ENCODE measurements at regions not wholly inside any gene's neighbourhood (a gene's known extent, or its start where the extent isn't known, plus 50 kb on each side); places are given as distances from the start of the nearest gene placed in this dataset.

DNA sequence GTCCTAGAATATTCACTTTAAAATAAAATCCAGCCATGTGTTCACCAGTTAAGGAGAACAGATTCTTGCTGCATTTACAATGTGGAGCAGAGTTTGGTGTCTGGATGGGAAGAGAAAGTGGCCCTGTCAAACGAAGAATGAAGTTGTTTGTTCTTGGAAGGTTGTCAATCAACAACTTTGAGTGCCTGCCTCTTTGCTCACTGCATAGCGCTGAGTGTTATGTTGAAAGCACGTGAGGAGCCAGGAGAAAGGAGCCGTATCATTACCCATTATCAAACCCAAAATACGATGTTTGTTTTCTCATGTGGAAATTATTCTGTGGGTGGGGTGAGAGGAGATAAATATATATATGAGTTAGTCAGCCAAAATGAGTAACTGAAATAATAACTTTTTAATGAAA, 492.5 kb upstream of the POU3F3 start:
- Histone ChIP-seq H3K36me3 (ENCODE audit: control insufficient read depth in 2 of 2, insufficient read depth in 1 of 2, low read length in 2 of 2) (no peaks in the 10 kb centered on the region), H3K27ac (ENCODE audit: extremely low read depth, low read depth, low read length) (no peak overlapping the region), H3K4me3 (ENCODE audit: low read depth, low read length) (no peak overlapping the region), H3K9me3 (ENCODE audit: control insufficient read depth, insufficient read depth, low read depth, low read length) (no peaks in the 10 kb centered on the region), H3K4me1 (ENCODE audit: control insufficient read depth, insufficient read depth, low read length) (no peaks in the 10 kb centered on the region)
- TF ChIP-seq SCRT2 (tag by site-specific recombination; IDR thresholded peaks at IDR 0.05) (no peak), SP3 (tag by site-specific recombination; IDR thresholded peaks at IDR 0.05) (no peak), HOXA7 (CRISPR knock-in tag; IDR thresholded peaks at IDR 0.05; ENCODE audit: borderline replicate concordance) (no peak), ZEB2 (tag by site-specific recombination; IDR thresholded peaks at IDR 0.05) (no peak), ZNF174 (tag by site-specific recombination; IDR thresholded peaks at IDR 0.05) (no peak)
- TF ChIP-seq, protein P1, sequence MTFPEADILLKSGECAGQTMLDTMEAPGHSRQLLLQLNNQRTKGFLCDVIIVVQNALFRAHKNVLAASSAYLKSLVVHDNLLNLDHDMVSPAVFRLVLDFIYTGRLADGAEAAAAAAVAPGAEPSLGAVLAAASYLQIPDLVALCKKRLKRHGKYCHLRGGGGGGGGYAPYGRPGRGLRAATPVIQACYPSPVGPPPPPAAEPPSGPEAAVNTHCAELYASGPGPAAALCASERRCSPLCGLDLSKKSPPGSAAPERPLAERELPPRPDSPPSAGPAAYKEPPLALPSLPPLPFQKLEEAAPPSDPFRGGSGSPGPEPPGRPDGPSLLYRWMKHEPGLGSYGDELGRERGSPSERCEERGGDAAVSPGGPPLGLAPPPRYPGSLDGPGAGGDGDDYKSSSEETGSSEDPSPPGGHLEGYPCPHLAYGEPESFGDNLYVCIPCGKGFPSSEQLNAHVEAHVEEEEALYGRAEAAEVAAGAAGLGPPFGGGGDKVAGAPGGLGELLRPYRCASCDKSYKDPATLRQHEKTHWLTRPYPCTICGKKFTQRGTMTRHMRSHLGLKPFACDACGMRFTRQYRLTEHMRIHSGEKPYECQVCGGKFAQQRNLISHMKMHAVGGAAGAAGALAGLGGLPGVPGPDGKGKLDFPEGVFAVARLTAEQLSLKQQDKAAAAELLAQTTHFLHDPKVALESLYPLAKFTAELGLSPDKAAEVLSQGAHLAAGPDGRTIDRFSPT (tag by site-specific recombination; IDR thresholded peaks at IDR 0.05), result no peak
- ChIA-PET CTCF (interaction anchor here (0.9 kb wide), 1 partner anchor 1197 kb away, joined by 4 read pairs; no protein-coding TSS in a partner anchor), POLR2A (no interaction called here)

GRCh38 chr2:104368089-104368488, 485.8 kb upstream of the POU3F3 start:
- Histone ChIP-seq H3K9me3 (ENCODE audit: control insufficient read depth, insufficient read depth, low read depth, low read length) (no peaks in the 10 kb centered on the region), H3K36me3 (ENCODE audit: control insufficient read depth in 2 of 2, insufficient read depth in 1 of 2, low read length in 2 of 2) (no peaks in the 10 kb centered on the region), H3K27ac (ENCODE audit: extremely low read depth, low read depth, low read length) (no peak overlapping the region), H3K4me1 (ENCODE audit: control insufficient read depth, insufficient read depth, low read length) (no peaks in the 10 kb centered on the region), H3K4me3 (ENCODE audit: low read depth, low read length) (no peak overlapping the region)
- ChIA-PET CTCF (no interaction called here), POLR2A (no interaction called here)
- TF ChIP-seq ZNF529 (tag by site-specific recombination; IDR thresholded peaks at IDR 0.05; ENCODE audit: insufficient replicate concordance) (no peak), ZNF221 (tag by site-specific recombination; IDR thresholded peaks at IDR 0.05; ENCODE audit: borderline replicate concordance) (no peak), ZNF274 (IDR thresholded peaks at IDR 0.05; ENCODE audit: low read length) (no peak), ZNF274 (tag by site-specific recombination; IDR thresholded peaks at IDR 0.05; ENCODE audit: borderline replicate concordance) (no peak), ZNF544 (tag by site-specific recombination; IDR thresholded peaks at IDR 0.05) (no peak), IKZF3 (tag by site-specific recombination; IDR thresholded peaks at IDR 0.05) (no peak)
- TF ChIP-seq, protein P2, sequence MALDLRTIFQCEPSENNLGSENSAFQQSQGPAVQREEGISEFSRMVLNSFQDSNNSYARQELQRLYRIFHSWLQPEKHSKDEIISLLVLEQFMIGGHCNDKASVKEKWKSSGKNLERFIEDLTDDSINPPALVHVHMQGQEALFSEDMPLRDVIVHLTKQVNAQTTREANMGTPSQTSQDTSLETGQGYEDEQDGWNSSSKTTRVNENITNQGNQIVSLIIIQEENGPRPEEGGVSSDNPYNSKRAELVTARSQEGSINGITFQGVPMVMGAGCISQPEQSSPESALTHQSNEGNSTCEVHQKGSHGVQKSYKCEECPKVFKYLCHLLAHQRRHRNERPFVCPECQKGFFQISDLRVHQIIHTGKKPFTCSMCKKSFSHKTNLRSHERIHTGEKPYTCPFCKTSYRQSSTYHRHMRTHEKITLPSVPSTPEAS (tag by site-specific recombination; IDR thresholded peaks at IDR 0.05), result no peak

DNA sequence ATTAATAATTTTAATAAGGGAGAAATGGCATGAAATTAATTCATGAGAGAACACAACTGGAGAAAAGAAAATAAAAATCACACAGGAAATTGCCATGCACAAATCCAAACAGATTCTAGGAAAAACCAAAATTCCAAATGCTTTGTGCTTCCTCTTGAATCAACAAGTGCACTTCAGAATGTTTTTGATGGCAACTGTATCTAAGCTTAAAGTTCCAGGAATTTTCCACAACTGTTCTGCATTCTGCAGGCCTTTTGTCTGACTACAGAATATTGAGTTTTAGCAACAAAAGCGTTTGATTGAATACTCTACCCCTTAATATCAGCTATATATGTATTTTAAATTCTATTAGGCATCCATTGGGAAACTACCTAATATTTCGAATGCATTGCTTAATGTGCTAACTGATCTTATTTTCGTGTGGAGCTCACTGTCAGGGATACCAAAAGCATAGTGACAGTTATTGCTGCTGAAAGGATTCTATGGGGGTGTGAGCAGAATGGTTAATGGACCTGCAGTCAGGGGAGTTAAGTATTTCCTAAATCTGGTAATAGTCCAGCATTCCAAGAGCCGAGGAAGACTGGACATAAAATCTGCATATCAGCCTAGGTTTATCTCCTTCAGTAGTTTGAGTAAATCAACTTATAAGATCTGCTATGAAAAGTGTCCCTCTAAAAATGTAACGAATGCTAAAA, 482.7 kb upstream of the POU3F3 start:
- ChIA-PET POLR2A (no interaction called here), CTCF (interaction anchor here (0.5 to 0.6 kb wide), 2 partner anchors 405 to 744 kb away, joined by 3 read pairs; no protein-coding TSS in a partner anchor)
- H3K27ac ChIP-seq (ENCODE audit: extremely low read depth, low read depth, low read length), result no peak overlapping the region
- H3K36me3 ChIP-seq (ENCODE audit: control insufficient read depth in 2 of 2, insufficient read depth in 1 of 2, low read length in 2 of 2), result no peaks in the 10 kb centered on the region
- H3K4me1 ChIP-seq (ENCODE audit: control insufficient read depth, insufficient read depth, low read length), result no peaks in the 10 kb centered on the region
- H3K9me3 ChIP-seq (ENCODE audit: control insufficient read depth, insufficient read depth, low read depth, low read length), result no peaks in the 10 kb centered on the region
- no peak overlapping the region for H3K4me3 ChIP-seq (ENCODE audit: low read depth, low read length)
- TF ChIP-seq ZNF366 (tag by site-specific recombination; conservative IDR thresholded peaks at IDR 0.05) (no peak), ZBTB21 (tag by site-specific recombination; IDR thresholded peaks at IDR 0.05) (no peak), ZNF155 (tag by site-specific recombination; IDR thresholded peaks at IDR 0.05) (no peak)
